Esophagus (tissue), 2 donors: ENCODE measurements at regions not wholly inside any gene's neighbourhood (a gene's known extent, or its start where the extent isn't known, plus 50 kb on each side); places are given as distances from the start of the nearest gene placed in this dataset.

Experiments
- H3K27ac ChIP-seq, 2 donors: one replicate each; pipeline ENCODE4 v1.5.1; 2013; ENCODE audit warnings: low read depth in 2 of 2, mild to moderate bottlenecking in 2 of 2, inconsistent platforms in 1 of 2, low read length in 1 of 2, moderate library complexity in 1 of 2
- H3K27me3 ChIP-seq, 2 donors: one replicate each; pipeline ENCODE4 v1.6.1; 2013; ENCODE audit warnings: low read length in 2 of 2, control low read depth in 1 of 2, mild to moderate bottlenecking in 1 of 2; ENCODE audit not compliant: insufficient read depth in 2 of 2, control insufficient read depth in 1 of 2
- H3K36me3 ChIP-seq, 2 donors: one replicate each; pipeline ENCODE4 v1.6.1; 2013; ENCODE audit warnings: low read length in 1 of 2; ENCODE audit not compliant: control insufficient read depth in 2 of 2, insufficient read depth in 2 of 2
- H3K4me1 ChIP-seq, 2 donors: one replicate each; pipeline ENCODE4 v1.6.1; 2013; ENCODE audit warnings: low read length in 1 of 2; ENCODE audit not compliant: control insufficient read depth in 2 of 2, insufficient read depth in 2 of 2
- H3K4me3 ChIP-seq, 2 donors: one replicate each; pipeline ENCODE4 v1.5.1; 2013; ENCODE audit warnings: low read length in 2 of 2, mild to moderate bottlenecking in 2 of 2, low read depth in 1 of 2, moderate library complexity in 1 of 2
- H3K9me3 ChIP-seq, 2 donors: one replicate each; pipeline ENCODE4 v1.6.1; 2013; ENCODE audit warnings: mild to moderate bottlenecking in 2 of 2, low read depth in 1 of 2, low read length in 1 of 2, moderate library complexity in 1 of 2; ENCODE audit not compliant: control insufficient read depth in 2 of 2, insufficient read depth in 1 of 2
- WGBS, 2 donors: extraction: QIAGEN DNeasy Blood & Tissue Kit; methylation state at CpG; one replicate each; pipeline ENCODE4 v1.1.7; 2013; 5-methylcytosine and 5-hydroxymethylcytosine counted together
- donor health status: healthy with polysubstance abuse.
- donor health status: Bipolar disorder and iron deficiency.

DNA sequence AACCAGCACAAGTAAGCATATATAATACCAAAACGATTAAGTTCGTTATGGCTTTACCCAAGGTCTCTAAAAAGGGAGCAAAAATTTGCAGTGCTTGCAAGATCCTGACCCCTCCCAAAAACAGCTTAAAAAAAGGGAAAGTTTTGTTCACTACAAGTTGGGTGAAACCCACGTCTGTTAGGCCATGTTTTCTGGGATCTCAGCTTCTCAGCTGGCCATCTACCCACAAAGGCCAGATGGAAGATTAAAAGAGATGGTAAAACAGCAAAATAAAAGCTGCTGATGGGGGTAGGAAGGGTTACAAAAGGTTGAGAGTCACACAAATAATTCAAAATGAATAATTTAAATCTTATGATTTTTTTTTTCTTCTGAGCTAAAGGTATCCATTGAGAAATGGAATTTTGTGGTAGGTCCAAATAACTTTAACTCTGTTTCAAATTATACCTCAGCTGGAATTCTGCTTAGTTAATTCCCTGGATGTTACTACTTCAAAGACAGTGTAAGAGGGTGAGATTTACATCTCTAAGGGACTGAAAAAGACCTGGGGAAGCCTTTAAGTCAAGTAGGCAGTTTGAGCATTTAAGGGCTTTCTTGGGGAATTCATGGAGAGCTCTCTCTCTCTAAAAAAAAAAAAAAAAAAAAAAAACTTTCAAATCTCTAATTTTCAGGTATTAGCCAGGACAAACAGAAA lies 185.6 kb upstream of the NAV3 start:
- no peaks in the 10 kb centered on the region for H3K9me3 ChIP-seq
- 68 to 74% methylated on average over 3 of the region's 3 CpGs for WGBS, 2 donors
- no peaks in the 10 kb centered on the region for H3K27me3 ChIP-seq
- H3K4me3 ChIP-seq: no peak overlapping the region
- H3K4me1 ChIP-seq: no peaks in the 10 kb centered on the region
- H3K36me3 ChIP-seq: no peaks in the 10 kb centered on the region
- no peak overlapping the region for H3K27ac ChIP-seq

DNA sequence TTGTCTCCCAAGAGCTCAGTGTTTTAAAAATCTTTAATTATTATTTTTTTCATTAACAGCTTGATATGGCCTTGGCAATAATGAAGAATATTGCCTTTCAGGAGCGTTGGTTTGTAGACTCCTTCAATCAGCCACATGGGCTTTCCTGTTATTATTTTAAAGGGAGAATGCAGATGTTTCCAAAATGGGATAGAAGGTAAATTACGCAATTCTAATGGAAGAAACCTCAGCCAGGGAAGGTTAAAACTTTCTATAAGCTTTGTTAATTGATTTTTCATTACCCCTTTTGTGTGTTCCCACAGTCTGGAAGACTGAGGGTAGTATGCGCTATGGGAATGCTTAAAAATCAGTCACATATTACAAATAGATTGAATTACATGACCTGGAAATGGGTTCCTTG lies 188.4 kb upstream of the NAV3 start:
- Histone ChIP-seq H3K27ac (no peak overlapping the region), H3K4me3 (no peak overlapping the region), H3K36me3 (no peaks in the 10 kb centered on the region), H3K27me3 (no peaks in the 10 kb centered on the region), H3K4me1 (no peaks in the 10 kb centered on the region), H3K9me3 (no peaks in the 10 kb centered on the region)
- 86 to 88% methylated on average over 3 of the region's 3 CpGs for WGBS, 2 donors

DNA sequence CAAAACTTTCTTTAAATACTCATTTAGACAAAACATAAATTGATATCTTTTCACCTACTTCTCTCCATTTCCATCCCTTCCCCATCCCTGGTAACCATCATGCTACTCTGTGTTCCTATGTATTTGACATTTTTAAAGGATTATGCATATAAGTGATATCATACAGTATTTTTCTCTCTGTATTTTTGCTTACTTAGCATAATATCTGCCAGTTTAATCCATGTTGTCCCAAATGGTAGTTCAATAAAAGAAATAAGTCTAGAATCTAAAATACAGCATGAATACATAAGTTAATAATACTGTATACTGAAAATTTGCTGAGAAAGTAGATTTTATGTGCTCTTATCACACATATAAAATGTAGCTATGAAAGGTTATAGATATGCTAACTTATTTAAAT lies 190.3 kb upstream of the NAV3 start:
- no peak overlapping the region for H3K4me3 ChIP-seq
- H3K4me1 ChIP-seq: no peaks in the 10 kb centered on the region
- no peaks in the 10 kb centered on the region for H3K9me3 ChIP-seq
- H3K27me3 ChIP-seq: no peaks in the 10 kb centered on the region
- no peaks in the 10 kb centered on the region for H3K36me3 ChIP-seq
- H3K27ac ChIP-seq: no peak overlapping the region

DNA sequence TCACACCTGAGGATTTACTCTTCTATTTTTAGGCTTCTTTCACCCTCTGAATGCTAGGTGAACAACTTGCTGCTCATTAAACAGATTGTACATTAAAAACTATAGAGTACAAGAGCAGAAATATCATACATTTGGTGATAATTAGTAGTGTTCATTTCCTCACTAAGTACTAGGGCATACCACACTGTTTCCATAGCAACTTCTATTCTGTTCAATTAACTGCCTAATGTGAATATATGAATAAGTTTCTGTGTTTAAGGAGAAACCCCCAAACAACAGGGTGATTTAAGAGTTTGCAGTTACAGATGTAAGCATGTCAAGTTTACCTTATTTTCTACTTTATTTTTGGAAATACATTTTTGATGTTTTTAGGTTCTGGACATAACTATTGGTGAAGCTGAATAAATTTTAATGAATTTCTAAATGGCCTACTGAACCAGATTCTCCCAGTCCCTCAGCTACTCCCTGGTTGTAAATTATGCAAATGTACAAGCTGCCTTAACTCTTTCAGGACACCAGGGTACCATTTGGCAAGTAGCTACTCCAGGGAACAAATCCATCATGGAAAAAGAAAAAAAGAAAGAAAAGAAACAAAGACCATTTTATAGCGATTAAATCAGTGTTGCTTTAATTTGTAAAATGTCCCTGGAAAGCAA lies 199.8 kb upstream of the NAV3 start:
- Histone ChIP-seq H3K36me3 (no peaks in the 10 kb centered on the region), H3K27ac (no peak overlapping the region), H3K9me3 (no peaks in the 10 kb centered on the region), H3K4me3 (no peak overlapping the region), H3K27me3 (no peaks in the 10 kb centered on the region), H3K4me1 (no peaks in the 10 kb centered on the region)
- WGBS, 2 donors: 88 to 92% methylated on average over 1 of the region's 1 CpG

DNA sequence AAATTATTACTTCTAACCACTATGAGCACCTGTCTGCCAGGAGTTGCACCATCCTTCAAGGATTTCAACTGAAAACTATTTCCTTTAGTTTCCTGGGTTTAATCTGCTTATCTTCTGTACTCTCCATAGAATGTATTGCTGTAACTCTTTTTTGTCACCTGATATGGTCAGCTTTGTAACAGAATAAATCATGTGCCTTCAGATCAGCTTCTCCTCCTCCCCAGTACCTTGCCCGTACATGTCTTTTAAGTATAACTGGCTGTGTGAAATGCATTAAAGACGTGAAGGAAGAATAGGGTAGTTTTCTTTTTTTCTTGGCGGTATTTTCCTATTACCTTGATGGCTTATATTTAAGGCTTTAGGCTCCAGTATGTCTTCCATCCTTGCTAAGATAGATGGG lies 200.3 kb upstream of the NAV3 start:
- Histone ChIP-seq H3K4me3 (no peak overlapping the region), H3K27ac (no peak overlapping the region), H3K4me1 (no peaks in the 10 kb centered on the region), H3K27me3 (no peaks in the 10 kb centered on the region), H3K36me3 (no peaks in the 10 kb centered on the region), H3K9me3 (no peaks in the 10 kb centered on the region)
- WGBS, 2 donors: 61 to 67% methylated on average over 3 of the region's 3 CpGs

DNA sequence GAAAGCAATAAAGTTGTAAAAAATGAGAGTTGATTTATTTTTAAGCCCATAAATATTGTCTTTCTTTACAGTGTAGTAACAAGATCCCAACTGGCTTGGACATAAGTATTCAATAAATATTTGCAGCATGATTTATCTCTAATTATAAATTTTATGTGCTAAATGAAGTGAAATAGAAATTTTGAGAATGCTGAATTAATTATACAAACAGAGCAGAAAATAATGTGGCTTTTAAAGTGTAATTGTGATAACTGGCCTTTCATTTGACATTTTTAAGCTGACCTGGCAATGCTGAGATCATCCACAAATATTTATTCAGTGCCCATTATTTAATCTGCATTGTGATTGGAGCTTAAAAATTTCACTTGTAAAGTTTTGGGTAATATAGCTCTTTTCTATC lies 201.6 kb upstream of the NAV3 start:
- Histone ChIP-seq H3K27me3 (no peaks in the 10 kb centered on the region), H3K9me3 (no peaks in the 10 kb centered on the region), H3K4me1 (no peaks in the 10 kb centered on the region), H3K36me3 (no peaks in the 10 kb centered on the region), H3K4me3 (no peak overlapping the region), H3K27ac (no peak overlapping the region)

DNA sequence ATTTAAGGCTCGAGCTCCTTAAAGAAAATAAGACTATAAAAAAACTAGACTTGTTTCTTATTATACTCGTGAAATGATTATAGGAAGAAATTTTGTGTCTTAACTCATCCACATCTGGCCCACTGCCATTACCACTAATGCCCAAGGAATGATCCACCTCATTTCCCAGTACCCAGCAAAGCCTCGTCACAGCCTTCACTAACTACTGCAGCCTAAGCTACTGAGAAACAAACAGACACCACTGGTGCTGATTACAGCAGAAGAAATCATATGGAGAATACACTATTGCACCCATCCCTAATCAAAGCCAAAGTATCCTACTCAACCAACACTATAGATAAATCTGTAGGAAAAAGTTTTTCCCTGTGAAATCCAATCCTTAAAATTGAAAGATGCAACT lies 205.3 kb upstream of the NAV3 start:
- Histone ChIP-seq H3K4me3 (no peak overlapping the region), H3K27me3 (no peaks in the 10 kb centered on the region), H3K36me3 (no peaks in the 10 kb centered on the region), H3K27ac (no peak overlapping the region), H3K4me1 (no peaks in the 10 kb centered on the region), H3K9me3 (no peaks in the 10 kb centered on the region)
- WGBS, 2 donors: 33 to 59% methylated on average over 3 of the region's 3 CpGs

DNA sequence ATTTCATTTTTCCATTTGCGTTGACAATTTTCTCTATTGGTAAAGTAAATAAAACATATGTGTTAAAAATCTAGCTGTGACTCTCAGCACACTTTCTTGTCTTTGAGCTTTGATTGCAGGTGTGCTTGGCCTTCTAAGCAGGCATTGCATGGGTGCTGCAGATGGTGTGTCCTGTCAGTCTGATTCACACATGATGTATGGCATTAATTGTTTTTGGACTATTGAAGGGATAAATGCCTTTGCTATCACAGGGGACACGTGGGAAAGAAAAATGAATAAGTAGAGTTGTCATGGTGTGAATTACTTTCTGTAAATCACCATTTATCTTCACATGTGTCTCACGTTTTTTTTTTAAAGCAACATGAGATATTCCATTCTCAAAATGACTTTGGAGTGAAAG lies 211.3 kb upstream of the NAV3 start:
- no peaks in the 10 kb centered on the region for H3K27me3 ChIP-seq

DNA sequence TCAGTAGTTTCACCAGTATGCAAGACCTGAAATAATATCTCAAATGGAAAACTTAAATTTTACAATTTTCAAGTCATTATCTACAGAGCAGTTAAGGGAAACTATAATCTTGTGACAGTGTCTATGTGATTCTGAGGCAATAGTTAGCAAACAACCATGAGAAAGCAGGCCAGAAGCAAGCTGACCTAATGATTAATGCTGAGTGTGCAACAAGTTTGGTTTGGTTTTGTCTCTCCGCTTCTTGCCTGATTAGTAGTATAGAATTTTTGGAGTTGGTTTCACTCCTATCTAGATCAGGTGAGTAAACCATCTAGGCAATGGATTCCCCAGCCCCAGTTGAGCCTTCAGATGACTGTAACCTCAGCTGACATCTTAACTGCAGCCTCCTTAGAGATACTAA lies 212.9 kb upstream of the NAV3 start:
- Histone ChIP-seq H3K4me1 (no peaks in the 10 kb centered on the region), H3K27ac (no peak overlapping the region), H3K4me3 (no peak overlapping the region), H3K36me3 (no peaks in the 10 kb centered on the region), H3K27me3 (no peaks in the 10 kb centered on the region), H3K9me3 (no peaks in the 10 kb centered on the region)
- WGBS, 2 donors: 91 to 99% methylated on average over 1 of the region's 1 CpG

More for the DNA sequence above, 211.3 kb upstream of the NAV3 start:
- WGBS, 2 donors: 35 to 42% methylated on average over 3 of the region's 3 CpGs
- no peak overlapping the region for H3K4me3 ChIP-seq
- no peak overlapping the region for H3K27ac ChIP-seq
- no peaks in the 10 kb centered on the region for H3K9me3 ChIP-seq
- H3K4me1 ChIP-seq: no peaks in the 10 kb centered on the region
- H3K36me3 ChIP-seq: no peaks in the 10 kb centered on the region

DNA sequence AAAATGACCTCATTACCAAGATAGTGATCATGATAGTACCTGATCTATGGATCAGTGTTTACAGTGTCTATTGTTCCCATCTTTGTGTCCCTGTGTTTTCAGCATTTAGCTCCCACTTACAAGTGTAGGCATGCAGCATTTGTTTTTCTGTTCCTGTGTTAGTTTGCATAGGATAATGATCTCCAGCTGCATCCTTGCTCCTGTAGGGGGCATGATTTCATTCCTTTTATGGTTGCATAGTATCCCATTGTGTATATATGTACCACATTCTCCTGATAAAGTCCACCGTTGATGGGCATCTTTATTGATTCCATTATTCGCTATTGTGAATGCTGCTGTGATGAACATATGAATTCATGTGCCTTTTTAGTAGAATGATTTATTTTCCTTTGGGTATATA lies 215.4 kb upstream of the NAV3 start:
- Histone ChIP-seq H3K4me1 (no peaks in the 10 kb centered on the region), H3K36me3 (no peaks in the 10 kb centered on the region), H3K27ac (no peak overlapping the region), H3K9me3 (no peaks in the 10 kb centered on the region), H3K27me3 (no peaks in the 10 kb centered on the region), H3K4me3 (no peak overlapping the region)
- WGBS, 2 donors: 96 to 97% methylated on average over 2 of the region's 2 CpGs
